SK-N-SH treated with all-trans-retinoic acid at 6 μM for 48 hours (cell line): ENCODE measurements at regions not wholly inside any gene's neighbourhood (a gene's known extent, or its start where the extent isn't known, plus 50 kb on each side); places are given as distances from the start of the nearest gene placed in this dataset.

Experiments
- CSDC2 ChIP-seq: fragments of 250-450 bp; sonication (Bioruptor Pico); IDR thresholded peaks from 2 replicates; pipeline ENCODE4 v1.5.0; 2020; ENCODE audit warnings: mild to moderate bottlenecking, moderate library complexity
- ISL1 ChIP-seq: fragments of 250-450 bp; sonication (Bioruptor Pico); IDR thresholded peaks from 2 replicates; pipeline ENCODE4 v2.1.2; 2022; ENCODE audit warnings: mild to moderate bottlenecking, moderate library complexity

- TF ChIP-seq CSDC2 (CRISPR knock-in tag) (no peak), ISL1 (no peak)
Observed at GRCh38 chr16:16996827-16997226, 473.9 kb downstream of the XYLT1 start.
